Central memory CD8-positive, alpha-beta T cell (primary cell): ENCODE measurements at regions not wholly inside any gene's neighbourhood (a gene's known extent, or its start where the extent isn't known, plus 50 kb on each side); places are given as distances from the start of the nearest gene placed in this dataset.

Experiments used
- ATAC-seq: fragments of 150-1000 bp; cut with Tn5 transposase; replicated peaks from 2 replicates; pipeline ENCODE4 v1.10.0; 2022; ENCODE audit warnings: mild to moderate bottlenecking, moderate FRiP score, moderate number of reproducible peaks; ENCODE audit not compliant: poor library complexity, severe bottlenecking; ENCODE audit errors: extremely low read depth
- DNase-seq, 2 donors: peaks; one replicate each; pipeline ENCODE4 v3.0.0; 2021; ENCODE audit warnings: low spot score in 2 of 2
- H3K27ac Mint-ChIP-seq: one replicate; pipeline ENCODE4 v1.8.0; 2022; ENCODE audit warnings: low read depth, mild to moderate bottlenecking, moderate library complexity, mixed read lengths
- H3K27me3 Mint-ChIP-seq: one replicate; pipeline ENCODE4 v1.8.0; 2022; ENCODE audit warnings: mixed read lengths
- H3K36me3 Mint-ChIP-seq: one replicate; pipeline ENCODE4 v1.8.0; 2022; ENCODE audit warnings: mild to moderate bottlenecking, moderate library complexity, mixed read lengths; ENCODE audit not compliant: insufficient read depth
- H3K4me1 Mint-ChIP-seq: one replicate; pipeline ENCODE4 v1.8.0; 2022; ENCODE audit warnings: mixed read lengths
- H3K4me3 Mint-ChIP-seq: one replicate; pipeline ENCODE4 v1.8.0; 2022; ENCODE audit warnings: mild to moderate bottlenecking, moderate library complexity, mixed read lengths
- H3K9me3 Mint-ChIP-seq: one replicate; pipeline ENCODE4 v1.8.0; 2022; ENCODE audit warnings: mixed read lengths

DNA sequence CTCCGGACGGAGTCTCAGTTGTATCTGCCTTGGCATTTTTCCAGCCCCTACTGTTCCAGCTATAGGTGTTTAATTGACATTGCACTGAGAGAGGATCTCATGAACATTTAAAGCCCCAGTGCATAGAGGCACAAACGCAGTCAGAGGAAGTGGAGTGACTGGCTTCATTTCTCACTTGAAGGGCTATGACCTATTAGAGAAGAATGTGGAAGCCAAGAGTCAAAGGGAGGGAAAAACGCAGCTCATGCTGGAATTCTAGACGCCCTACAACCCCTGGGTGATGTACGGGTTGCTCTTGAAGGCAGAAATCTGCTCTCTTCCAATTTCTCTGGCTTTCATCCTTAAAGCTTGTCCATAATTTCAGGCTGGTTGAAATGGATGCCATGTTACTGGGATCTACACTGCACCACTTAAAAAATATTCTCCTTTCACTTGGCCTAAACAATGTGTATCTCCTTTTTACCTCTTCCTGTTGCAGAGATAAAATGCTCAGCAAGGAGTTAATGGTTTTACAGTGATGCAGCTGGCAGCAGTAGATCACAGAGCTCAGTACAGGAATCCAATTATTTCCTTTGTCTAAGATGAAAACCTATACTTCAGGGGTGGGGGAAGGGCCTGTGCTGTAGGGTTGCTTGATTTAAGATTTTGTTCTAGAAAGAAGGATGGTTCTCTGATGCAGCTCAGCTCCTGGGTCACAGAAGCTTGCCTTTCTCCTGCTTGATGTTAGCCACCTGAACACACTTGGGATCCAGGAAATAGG is 61.8 kb upstream of the MAMDC2 start:
- H3K36me3 Mint-ChIP-seq: no peaks in the 10 kb centered on the region
- H3K27me3 Mint-ChIP-seq: peaks cover 28% of the 10 kb centered on the region
- no peak overlapping the region for H3K27ac Mint-ChIP-seq
- H3K9me3 Mint-ChIP-seq: no peaks in the 10 kb centered on the region
- DNase-seq (no peak), ATAC-seq (no peak)
- H3K4me1 Mint-ChIP-seq: no peaks in the 10 kb centered on the region
- no peak overlapping the region for H3K4me3 Mint-ChIP-seq

DNA sequence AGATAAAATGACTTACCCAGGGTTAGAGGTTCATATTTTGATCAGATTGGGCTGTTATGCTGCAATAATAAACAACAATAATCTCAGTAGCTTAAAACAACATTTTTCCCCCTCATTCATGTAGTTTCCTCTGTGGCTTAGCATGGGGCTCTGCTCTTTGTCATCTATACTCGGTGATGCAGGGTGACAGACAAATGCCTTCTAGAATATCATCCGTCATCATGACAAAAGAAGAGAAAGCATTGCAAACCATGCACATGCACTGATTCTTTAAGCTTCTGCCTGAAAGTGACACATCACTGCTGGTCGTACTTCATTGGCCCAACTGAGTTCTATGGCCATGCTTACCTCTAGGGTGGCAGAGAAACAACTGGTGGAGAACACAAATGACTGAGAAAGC is 58.8 kb upstream of the MAMDC2 start:
- Mint-ChIP-seq H3K4me1 (no peaks in the 10 kb centered on the region), H3K27ac (no peak overlapping the region), H3K4me3 (no peak overlapping the region), H3K9me3 (no peaks in the 10 kb centered on the region), H3K36me3 (no peaks in the 10 kb centered on the region), H3K27me3 (peaks cover 41% of the 10 kb centered on the region)
- DNase-seq: no peak
- no peak for ATAC-seq

- Mint-ChIP-seq H3K9me3 (no peaks in the 10 kb centered on the region), H3K27ac (no peak overlapping the region), H3K36me3 (no peaks in the 10 kb centered on the region), H3K4me3 (no peak overlapping the region), H3K27me3 (peaks cover 40% of the 10 kb centered on the region), H3K4me1 (no peaks in the 10 kb centered on the region)
- no peak for DNase-seq
- ATAC-seq: no peak
Observed at GRCh38 chr9:69985971-69986370, 57.7 kb upstream of the MAMDC2 start.

DNA sequence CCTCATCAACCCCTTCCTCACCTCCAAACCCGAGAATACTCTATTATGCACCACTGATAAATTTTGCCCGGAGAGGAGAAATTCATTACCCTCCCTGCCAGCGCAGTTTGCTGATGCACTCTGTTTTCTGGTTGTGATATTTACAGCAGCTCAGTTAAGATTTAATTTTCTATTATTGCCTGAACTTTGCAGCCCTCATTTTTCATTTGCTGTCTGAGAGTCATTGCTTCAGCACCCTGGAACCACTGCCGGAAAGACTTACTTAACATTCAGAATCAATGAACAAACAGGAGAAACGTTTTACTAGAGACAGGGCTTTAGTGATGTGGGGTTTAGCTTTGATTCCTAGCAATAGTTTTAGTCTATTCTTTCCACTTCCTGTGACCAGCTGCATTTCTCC is 56.7 kb upstream of the MAMDC2 start:
- Mint-ChIP-seq H3K9me3 (no peaks in the 10 kb centered on the region), H3K27me3 (peaks cover 41% of the 10 kb centered on the region), H3K36me3 (no peaks in the 10 kb centered on the region), H3K4me1 (no peaks in the 10 kb centered on the region), H3K4me3 (no peak overlapping the region), H3K27ac (no peak overlapping the region)
- ATAC-seq (no peak), DNase-seq (no peak)

GRCh38 chr9:69987457-69987856 is 56.2 kb upstream of the MAMDC2 start:
- Mint-ChIP-seq H3K9me3 (no peaks in the 10 kb centered on the region), H3K36me3 (no peaks in the 10 kb centered on the region), H3K27me3 (peaks cover 44% of the 10 kb centered on the region), H3K4me1 (no peaks in the 10 kb centered on the region), H3K4me3 (no peak overlapping the region), H3K27ac (no peak overlapping the region)
- DNase-seq (no peak), ATAC-seq (no peak)

- ATAC-seq (no peak), DNase-seq (no peak)
- Mint-ChIP-seq H3K4me1 (no peaks in the 10 kb centered on the region), H3K4me3 (no peak overlapping the region), H3K27me3 (peaks cover 44% of the 10 kb centered on the region), H3K36me3 (no peaks in the 10 kb centered on the region), H3K9me3 (no peaks in the 10 kb centered on the region), H3K27ac (no peak overlapping the region)
Observed at GRCh38 chr9:69993110-69993509, 50.5 kb upstream of the MAMDC2 start.
